Mesenchymal stem cell (in vitro differentiated cells and primary cell): ENCODE measurements at regions not wholly inside any gene's neighbourhood (a gene's known extent, or its start where the extent isn't known, plus 50 kb on each side); places are given as distances from the start of the nearest gene placed in this dataset.

ENCODE experiments used
- DNase-seq: peaks from one replicate; pipeline ENCODE4 v3.0.0-alpha.2; 2013
- H2AFZ ChIP-seq: one replicate; pipeline ENCODE4 v1.6.1; 2013; ENCODE audit warnings: low read depth, mild to moderate bottlenecking, control low read depth, inconsistent platforms, low read length, moderate library complexity
- H2AK5ac ChIP-seq: 2 replicates; pipeline ENCODE4 v1.6.1; 2013; ENCODE audit warnings: low read length, moderate library complexity, mild to moderate bottlenecking, inconsistent platforms; ENCODE audit not compliant: severe bottlenecking
- H2BK120ac ChIP-seq: one replicate; pipeline ENCODE4 v1.6.1; 2013; ENCODE audit warnings: low read depth, mild to moderate bottlenecking, inconsistent platforms, low read length, moderate library complexity
- H2BK12ac ChIP-seq, 2 experiments: one replicate each; pipeline ENCODE4 v1.6.1; 2013; ENCODE audit warnings: inconsistent platforms in 2 of 2, low read length in 2 of 2, mild to moderate bottlenecking in 2 of 2, moderate library complexity in 2 of 2, control low read depth in 1 of 2
- H2BK15ac ChIP-seq: one replicate; pipeline ENCODE4 v1.6.1; 2013; ENCODE audit warnings: mild to moderate bottlenecking, low read depth, inconsistent platforms; ENCODE audit not compliant: poor library complexity, severe bottlenecking
- H2BK5ac ChIP-seq: 2 replicates; pipeline ENCODE4 v1.6.1; 2013; ENCODE audit warnings: low read depth, mild to moderate bottlenecking, low read length, control low read depth, inconsistent platforms; ENCODE audit not compliant: poor library complexity, severe bottlenecking
- H3K14ac ChIP-seq, 2 experiments: one replicate each; pipeline ENCODE4 v1.6.1; 2013; ENCODE audit warnings: inconsistent platforms in 2 of 2, low read length in 2 of 2, control low read depth in 1 of 2, mild to moderate bottlenecking in 1 of 2, moderate library complexity in 1 of 2
- H3K18ac ChIP-seq, 2 experiments: one replicate each; pipeline ENCODE4 v1.6.1; 2013; ENCODE audit warnings: inconsistent platforms in 2 of 2, low read length in 2 of 2, control low read depth in 1 of 2, low read depth in 1 of 2, mild to moderate bottlenecking in 1 of 2
- H3K23ac ChIP-seq, 2 experiments: one replicate each; pipeline ENCODE4 v1.6.1; 2013; ENCODE audit warnings: inconsistent platforms in 2 of 2, low read length in 2 of 2, mild to moderate bottlenecking in 2 of 2, moderate library complexity in 2 of 2, control low read depth in 1 of 2
- H3K27ac ChIP-seq: 2 replicates; pipeline ENCODE4 v1.5.1; 2013; ENCODE audit warnings: mild to moderate bottlenecking, moderate library complexity, low read length, control low read depth, inconsistent platforms; ENCODE audit not compliant: poor library complexity, severe bottlenecking
- H3K27me3 ChIP-seq, 2 experiments: 2 replicates each; pipeline versions ENCODE4 v1.6.1 to v1.7.0; 2013; ENCODE audit warnings: low read length in 2 of 2, mild to moderate bottlenecking in 2 of 2, moderate library complexity in 2 of 2, control low read depth in 1 of 2, inconsistent platforms in 1 of 2; ENCODE audit not compliant: control insufficient read depth in 1 of 2, insufficient read depth in 1 of 2
- H3K36me3 ChIP-seq, 2 experiments: 2 replicates each; pipeline versions ENCODE4 v1.6.1 to v1.7.0; 2013; ENCODE audit warnings: low read length in 2 of 2, control low read depth in 1 of 2, inconsistent platforms in 1 of 2, low read depth in 1 of 2, mild to moderate bottlenecking in 1 of 2; ENCODE audit not compliant: insufficient read depth in 2 of 2, control insufficient read depth in 1 of 2
- H3K4ac ChIP-seq, 2 experiments: one replicate each; pipeline ENCODE4 v1.6.1; 2013; ENCODE audit warnings: inconsistent platforms in 2 of 2, low read length in 2 of 2, mild to moderate bottlenecking in 2 of 2, moderate library complexity in 2 of 2, control low read depth in 1 of 2, low read depth in 1 of 2
- H3K4me1 ChIP-seq: 2 replicates; pipeline ENCODE4 v1.6.1; 2013; ENCODE audit warnings: low read depth, low read length, control low read depth; ENCODE audit not compliant: control insufficient read depth, insufficient read depth
- H3K4me2 ChIP-seq: 2 replicates; pipeline ENCODE4 v1.6.1; 2013; ENCODE audit warnings: low read length, mild to moderate bottlenecking, inconsistent platforms; ENCODE audit not compliant: poor library complexity, severe bottlenecking
- H3K4me3 ChIP-seq, 2 experiments: 2 replicates each; pipeline versions ENCODE4 v1.5.1 to v1.7.0; 2013; ENCODE audit warnings: low read length in 2 of 2, mild to moderate bottlenecking in 2 of 2, control low read depth in 1 of 2, low read depth in 1 of 2; ENCODE audit not compliant: insufficient read depth in 1 of 2
- H3K79me1 ChIP-seq: replicated peaks from 2 replicates; pipeline ENCODE4 v1.6.1; 2013; ENCODE audit warnings: mild to moderate bottlenecking, control low read depth, low read length, inconsistent platforms; ENCODE audit not compliant: poor library complexity, severe bottlenecking
- H3K9ac ChIP-seq: 2 replicates; pipeline ENCODE4 v1.7.0; 2013; ENCODE audit warnings: mild to moderate bottlenecking, low read length, moderate library complexity
- H3K9me3 ChIP-seq: 2 replicates; pipeline ENCODE4 v1.7.0; 2013; ENCODE audit warnings: mild to moderate bottlenecking, low read length; ENCODE audit not compliant: control insufficient read depth
- H4K8ac ChIP-seq: one replicate; pipeline ENCODE4 v1.6.1; 2013; ENCODE audit warnings: inconsistent platforms, mild to moderate bottlenecking, low read length, moderate library complexity
- H4K91ac ChIP-seq: one replicate; pipeline ENCODE4 v1.6.1; 2013; ENCODE audit warnings: mild to moderate bottlenecking, low read length, inconsistent platforms
- WGBS: methylation state at CpG from one replicate; pipeline ENCODE4 v1.1.7; 2013; ENCODE audit warnings: mixed read lengths; 5-methylcytosine and 5-hydroxymethylcytosine counted together

- no peaks in the 10 kb centered on the region for H3K27me3 ChIP-seq
- H2AFZ ChIP-seq: no peak overlapping the region
- H3K9ac ChIP-seq: no peak overlapping the region
- no peak overlapping the region for H3K23ac ChIP-seq
- H3K14ac ChIP-seq: no peak overlapping the region
- H3K9me3 ChIP-seq: no peaks in the 10 kb centered on the region
- H3K4me3 ChIP-seq: no peak overlapping the region
- DNase-seq: no peak
- H4K91ac ChIP-seq: no peak overlapping the region
- H4K8ac ChIP-seq: no peak overlapping the region
- 74% methylated on average over 15 of the region's 15 CpGs for WGBS
- H2BK15ac ChIP-seq: no peak overlapping the region
- H2AK5ac ChIP-seq: no peak overlapping the region
- H3K36me3 ChIP-seq: no peaks in the 10 kb centered on the region
- no peaks in the 10 kb centered on the region for H3K79me1 ChIP-seq
- H2BK120ac ChIP-seq: no peak overlapping the region
- H3K27ac ChIP-seq: no peak overlapping the region
- no peak overlapping the region for H2BK5ac ChIP-seq
- no peak overlapping the region for H3K18ac ChIP-seq
- no peaks in the 10 kb centered on the region for H3K4me1 ChIP-seq
- no peak overlapping the region for H3K4me2 ChIP-seq
- H3K4ac ChIP-seq: no peak overlapping the region
- no peak overlapping the region for H2BK12ac ChIP-seq
Measured at GRCh38 chr1:213728593-213729536, 258.9 kb upstream of the PROX1 start.

GRCh38 chr1:213733705-213734104 is 254.1 kb upstream of the PROX1 start:
- H3K4me1 ChIP-seq: no peaks in the 10 kb centered on the region
- H3K4me3 ChIP-seq: no peak overlapping the region
- no peaks in the 10 kb centered on the region for H3K36me3 ChIP-seq
- no peak overlapping the region for H4K91ac ChIP-seq
- H2BK5ac ChIP-seq: no peak overlapping the region
- no peak overlapping the region for H3K23ac ChIP-seq
- H3K18ac ChIP-seq: no peak overlapping the region
- no peak for DNase-seq
- no peaks in the 10 kb centered on the region for H3K27me3 ChIP-seq
- H3K27ac ChIP-seq: no peak overlapping the region
- no peaks in the 10 kb centered on the region for H3K79me1 ChIP-seq
- H2AK5ac ChIP-seq: no peak overlapping the region
- no peak overlapping the region for H2BK120ac ChIP-seq
- H4K8ac ChIP-seq: no peak overlapping the region
- no peaks in the 10 kb centered on the region for H3K9me3 ChIP-seq
- no peak overlapping the region for H3K4ac ChIP-seq
- H2BK12ac ChIP-seq: no peak overlapping the region
- no peak overlapping the region for H3K9ac ChIP-seq
- no CpG with 5 or more reads among the region's 1 CpG for WGBS
- no peak overlapping the region for H3K14ac ChIP-seq
- no peak overlapping the region for H2BK15ac ChIP-seq
- H3K4me2 ChIP-seq: no peak overlapping the region
- H2AFZ ChIP-seq: no peak overlapping the region

- H2BK12ac ChIP-seq: no peak overlapping the region
- DNase-seq: no peak
- H3K9me3 ChIP-seq: no peaks in the 10 kb centered on the region
- no peak overlapping the region for H3K27ac ChIP-seq
- no peak overlapping the region for H4K91ac ChIP-seq
- H3K4me2 ChIP-seq: no peak overlapping the region
- no peak overlapping the region for H3K4me3 ChIP-seq
- 90% methylated on average over 2 of the region's 2 CpGs for WGBS
- no peak overlapping the region for H3K18ac ChIP-seq
- no peaks in the 10 kb centered on the region for H3K79me1 ChIP-seq
- no peak overlapping the region for H4K8ac ChIP-seq
- H2BK15ac ChIP-seq: no peak overlapping the region
- no peak overlapping the region for H2BK5ac ChIP-seq
- no peak overlapping the region for H3K4ac ChIP-seq
- no peaks in the 10 kb centered on the region for H3K4me1 ChIP-seq
- H2BK120ac ChIP-seq: no peak overlapping the region
- H2AFZ ChIP-seq: no peak overlapping the region
- no peak overlapping the region for H2AK5ac ChIP-seq
- no peak overlapping the region for H3K14ac ChIP-seq
- no peaks in the 10 kb centered on the region for H3K36me3 ChIP-seq
- no peak overlapping the region for H3K23ac ChIP-seq
- H3K9ac ChIP-seq: no peak overlapping the region
- H3K27me3 ChIP-seq: no peaks in the 10 kb centered on the region
Measured at GRCh38 chr1:213737398-213738035, 250.3 kb upstream of the PROX1 start.

GRCh38 chr1:213738658-213739057 is 249.1 kb upstream of the PROX1 start:
- DNase-seq: no peak
- no peak overlapping the region for H2BK5ac ChIP-seq

More at GRCh38 chr1:213738658-213739057, 249.1 kb upstream of the PROX1 start:
- no peak overlapping the region for H2BK15ac ChIP-seq
- no peak overlapping the region for H3K9ac ChIP-seq
- no peak overlapping the region for H3K23ac ChIP-seq
- peaks cover 3% of the 10 kb centered on the region for H3K9me3 ChIP-seq
- H2AK5ac ChIP-seq: no peak overlapping the region
- H3K4me1 ChIP-seq: no peaks in the 10 kb centered on the region
- no peak overlapping the region for H3K4me2 ChIP-seq
- no peak overlapping the region for H3K4me3 ChIP-seq
- WGBS: 83% methylated on average over 2 of the region's 2 CpGs
- no peak overlapping the region for H3K4ac ChIP-seq
- H3K18ac ChIP-seq: no peak overlapping the region
- no peak overlapping the region for H2AFZ ChIP-seq
- no peaks in the 10 kb centered on the region for H3K36me3 ChIP-seq
- H4K8ac ChIP-seq: no peak overlapping the region
- no peak overlapping the region for H4K91ac ChIP-seq
- no peaks in the 10 kb centered on the region for H3K79me1 ChIP-seq
- H3K27me3 ChIP-seq: no peaks in the 10 kb centered on the region
- H3K14ac ChIP-seq: no peak overlapping the region
- H3K27ac ChIP-seq: no peak overlapping the region
- no peak overlapping the region for H2BK12ac ChIP-seq
- H2BK120ac ChIP-seq: no peak overlapping the region
